IPS DF 4.7 (cell line): ENCODE measurements at regions not wholly inside any gene's neighbourhood (a gene's known extent, or its start where the extent isn't known, plus 50 kb on each side); places are given as distances from the start of the nearest gene placed in this dataset.
A peak's percentile ranks its signal among the peaks of the same experiment; 100 is the strongest.

Source experiments
- DNase-seq: peaks from one replicate; pipeline ENCODE4 v3.0.0-alpha.2; 2013; ENCODE audit warnings: low spot score; ENCODE audit errors: extremely low read depth

DNA sequence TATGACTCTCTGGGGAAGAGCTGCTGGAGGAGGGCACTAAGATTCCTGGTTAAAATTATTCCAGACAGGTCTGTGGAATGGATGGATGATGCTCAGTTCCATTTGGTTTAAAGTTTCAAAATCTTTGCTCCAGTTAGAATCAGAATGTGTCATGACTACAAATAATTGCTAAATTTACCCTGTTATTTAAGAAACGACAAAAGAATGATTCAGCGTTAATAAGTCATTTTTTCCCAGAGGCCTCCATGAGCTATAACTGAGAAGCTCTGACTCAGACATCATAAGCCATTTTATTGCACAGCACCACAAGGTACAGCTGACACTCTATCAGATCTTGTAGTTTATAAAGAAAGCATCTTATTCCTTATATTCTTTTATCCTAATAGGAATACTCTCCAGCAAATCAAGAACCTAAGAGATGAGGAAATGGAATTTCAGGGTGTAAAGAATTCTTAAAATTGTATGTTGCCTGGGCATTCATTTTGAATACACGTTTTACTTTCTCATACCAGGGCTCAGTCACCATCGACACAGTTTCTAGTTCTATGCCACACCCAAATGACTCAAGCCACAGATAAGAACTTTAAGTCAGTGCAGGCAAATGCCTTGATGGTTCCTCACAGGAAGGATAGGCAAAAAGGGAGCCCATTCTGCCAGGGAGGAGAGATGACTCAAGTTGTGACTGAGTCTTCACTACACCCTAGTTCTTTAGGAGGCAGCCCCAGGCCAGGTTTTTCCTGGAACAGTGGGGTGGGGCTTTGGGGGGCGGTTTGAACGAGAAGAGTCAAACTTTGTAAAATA, 636.0 kb downstream of the MMUT start:
- no peak for DNase-seq

DNA sequence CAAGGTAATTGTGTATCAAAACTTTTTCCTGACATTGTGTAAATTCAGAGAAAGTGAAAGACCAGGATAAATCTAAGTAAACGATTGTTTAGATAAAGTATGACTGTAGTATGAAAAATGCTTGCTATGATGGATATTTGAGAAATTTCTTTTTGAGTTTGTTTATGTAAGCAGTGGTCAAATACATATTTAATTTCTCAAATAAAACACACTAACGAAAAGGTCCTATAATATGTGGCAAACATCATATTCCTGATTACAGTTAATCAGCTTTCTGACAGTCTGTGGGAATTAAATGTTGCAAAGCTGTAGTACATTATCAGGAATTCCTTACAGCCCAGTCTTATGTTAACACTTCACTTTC, 636.9 kb downstream of the MMUT start:
- DNase-seq = no peak

DNA sequence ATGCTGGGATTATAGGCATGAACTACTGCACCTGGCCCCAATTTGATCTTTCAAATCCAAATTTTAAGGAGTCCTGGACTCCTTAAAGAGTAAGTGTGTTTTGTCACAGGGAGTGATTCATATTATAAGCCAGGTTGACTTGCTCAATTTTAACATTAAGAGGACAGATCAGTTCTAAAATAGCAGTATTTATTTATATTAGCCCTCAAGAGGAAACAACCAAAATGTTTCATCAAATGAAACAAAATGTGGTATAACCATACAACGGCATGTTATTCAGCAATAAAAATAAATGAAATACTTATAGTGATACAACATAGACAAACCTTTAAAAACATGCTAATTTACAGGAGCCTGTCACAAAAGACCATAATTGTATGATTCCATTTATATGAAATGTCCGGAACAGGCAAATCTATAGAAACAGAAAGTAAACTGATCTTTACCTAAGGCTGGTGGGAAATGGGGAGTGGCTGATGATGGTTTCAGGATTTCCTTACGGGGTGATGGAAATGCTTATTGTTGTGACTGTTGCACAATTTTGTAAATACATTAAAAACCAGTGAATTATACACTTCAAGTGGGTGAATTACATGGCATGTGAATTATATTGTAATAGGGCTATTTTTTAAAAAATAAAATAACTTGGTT, 637.4 kb downstream of the MMUT start:
- no peak for DNase-seq

DNA sequence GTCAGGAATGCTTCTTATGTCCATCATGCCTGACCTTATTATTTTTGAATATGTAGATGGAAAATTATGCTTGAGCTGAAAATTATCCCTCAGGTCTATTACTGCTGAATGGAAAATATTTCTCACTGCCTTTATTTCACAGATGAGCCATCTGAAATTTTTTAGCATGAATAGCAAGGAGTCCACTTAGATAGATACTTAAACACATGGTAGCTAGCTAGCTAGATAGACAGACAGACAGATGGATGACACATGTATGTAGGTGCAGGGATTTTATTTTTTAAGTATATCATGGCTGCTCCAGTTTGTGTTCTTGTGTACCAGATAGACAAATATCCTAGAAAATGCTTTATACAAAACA, 645.0 kb downstream of the MMUT start:
- no peak for DNase-seq

DNA sequence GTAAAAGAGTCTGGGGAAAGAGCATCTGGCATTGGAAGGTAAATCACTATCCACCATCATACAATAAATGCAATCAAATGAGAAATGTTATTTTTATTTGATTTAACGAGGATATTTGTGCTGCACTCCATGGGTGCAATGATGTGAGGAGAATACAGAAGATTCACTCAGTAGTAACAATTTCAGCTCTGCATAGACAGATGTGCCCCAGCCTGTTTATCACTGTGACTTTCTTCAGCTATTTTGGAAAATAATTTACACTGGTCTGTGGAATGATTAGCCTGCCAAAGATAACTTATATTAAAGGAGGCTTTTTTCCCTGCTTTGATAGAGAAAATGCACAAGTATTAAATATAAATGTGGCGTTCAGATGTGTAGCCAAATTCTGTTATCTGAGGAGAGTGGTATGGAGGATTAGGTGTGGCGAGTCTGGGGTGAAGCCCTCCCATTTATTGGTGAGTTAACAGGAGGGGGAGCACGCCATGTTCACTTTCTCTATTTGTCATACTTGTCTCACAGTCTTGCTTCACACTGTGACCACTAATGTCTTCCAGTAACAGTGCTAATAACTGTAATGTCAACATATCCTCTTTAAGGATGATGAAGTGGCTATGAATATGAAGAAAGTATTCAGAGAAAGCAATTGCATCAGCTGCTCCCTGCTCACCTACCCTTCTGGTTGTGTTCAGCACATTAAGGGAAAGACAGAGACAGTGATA, 645.6 kb downstream of the MMUT start:
- no peak for DNase-seq

DNA sequence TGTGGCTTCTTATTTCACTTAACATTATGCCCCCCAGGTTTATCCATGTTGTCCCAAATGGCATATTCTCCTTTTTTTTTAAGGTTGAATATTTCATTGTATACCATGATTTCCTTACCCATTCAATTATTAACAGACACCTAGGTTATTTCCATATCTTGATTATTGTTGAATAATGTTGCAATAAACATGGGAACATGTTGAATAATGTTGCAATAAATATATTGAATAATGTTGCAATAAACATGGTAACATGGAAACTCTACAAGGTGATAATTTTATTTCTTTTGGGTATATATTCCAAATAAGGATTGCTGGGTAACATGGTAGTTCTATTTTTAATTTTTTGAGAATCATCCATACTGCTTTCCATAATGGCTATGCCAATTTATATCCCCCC, 648.1 kb downstream of the MMUT start:
- DNase-seq = no peak

DNA sequence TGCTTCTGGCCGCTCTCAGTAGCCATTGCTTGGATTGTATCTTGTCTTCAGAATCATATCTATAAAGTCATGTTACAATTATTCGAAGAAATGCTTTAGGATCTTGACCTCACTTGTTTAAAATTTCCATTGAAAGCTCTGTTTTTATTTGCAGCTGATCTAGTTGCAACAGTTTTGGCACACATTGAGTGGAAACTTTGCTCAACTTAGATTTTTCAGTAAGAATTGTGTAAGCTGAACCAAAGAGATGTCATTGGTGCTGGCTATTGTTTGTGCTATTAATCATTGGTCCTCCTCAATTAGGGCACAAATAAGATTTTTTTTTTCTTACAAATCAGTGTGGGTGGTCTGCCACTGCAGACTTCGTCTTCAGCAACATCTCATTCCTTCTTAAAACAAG, 649.2 kb downstream of the MMUT start:
- DNase-seq = no peak

DNA sequence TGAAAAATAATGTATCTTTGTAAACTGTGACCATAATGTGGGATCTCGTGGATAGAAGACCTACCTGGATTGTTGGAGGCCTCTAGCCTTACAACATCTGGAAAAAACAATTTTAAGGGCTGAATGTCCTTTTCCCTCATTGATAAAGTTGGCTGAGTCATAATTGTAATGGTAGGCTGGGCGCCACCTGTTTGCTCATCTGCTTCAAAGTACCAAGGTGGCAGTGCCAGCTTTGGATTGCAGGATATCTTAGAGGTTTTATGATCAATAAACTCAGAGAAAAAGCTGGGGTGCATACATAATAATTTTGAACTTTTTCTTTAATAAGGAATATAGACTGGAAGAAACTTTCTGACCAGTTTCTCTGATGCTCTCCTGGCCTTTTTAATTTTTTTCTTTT, 653.4 kb downstream of the MMUT start:
- DNase-seq = no peak

DNA sequence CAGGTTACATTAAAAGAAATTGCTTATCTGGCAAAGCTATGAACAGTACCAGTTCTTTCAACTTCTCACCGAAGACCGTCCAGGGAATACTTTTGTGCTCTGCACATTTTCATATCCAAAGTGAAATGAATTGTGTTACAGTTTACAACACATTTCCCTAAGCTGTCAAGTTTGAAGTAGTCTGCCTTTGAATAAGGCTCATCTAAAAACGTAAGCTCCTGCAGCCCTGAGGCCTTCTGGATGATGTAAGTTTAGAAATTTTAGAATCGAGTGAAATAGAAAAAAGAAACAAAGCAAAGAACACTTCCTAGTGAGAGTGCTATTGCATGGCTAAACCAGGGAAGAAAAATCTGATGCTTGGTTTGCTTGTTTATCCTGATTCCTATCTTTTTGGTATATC, 653.8 kb downstream of the MMUT start:
- no peak for DNase-seq

DNA sequence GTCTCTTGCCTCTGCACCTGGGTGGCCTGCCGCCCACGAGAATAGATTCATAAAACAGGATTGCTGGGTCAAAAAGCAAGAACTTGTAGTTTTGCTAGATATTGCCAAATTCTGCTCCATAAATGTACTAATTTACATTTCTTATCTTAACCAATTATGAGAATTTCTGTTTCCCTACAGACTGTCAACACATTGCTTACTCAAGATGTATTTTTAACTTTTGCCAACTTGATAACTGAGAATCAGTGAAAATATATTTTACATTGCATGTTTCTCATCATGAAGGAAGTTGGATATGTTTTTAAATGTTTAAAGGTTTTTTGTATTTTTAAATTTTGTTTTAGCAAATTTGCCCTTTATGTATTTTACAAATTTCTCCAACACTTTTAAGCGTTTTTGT, 664.8 kb downstream of the MMUT start:
- DNase-seq = no peak

DNA sequence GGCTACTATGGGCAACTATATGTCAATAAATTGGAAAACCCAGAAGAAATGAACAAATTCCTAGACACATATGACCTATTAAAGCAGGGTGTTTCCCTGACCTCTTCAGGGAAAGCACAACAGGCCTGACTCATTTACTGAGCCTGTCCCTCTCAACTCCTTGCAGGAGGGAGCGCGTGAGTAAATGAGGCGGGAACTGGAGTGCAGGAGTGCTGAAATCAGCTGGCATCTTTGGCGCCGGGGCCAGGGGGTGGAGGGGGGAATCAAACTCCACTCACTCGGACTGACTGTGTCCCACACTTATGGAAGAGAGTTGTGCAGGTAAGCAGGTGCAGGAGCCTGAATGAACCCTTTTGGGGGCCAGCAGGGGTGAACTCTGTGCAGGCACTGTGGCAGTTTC, 671.2 kb upstream of the PTCHD4 start:
- no peak for DNase-seq

DNA sequence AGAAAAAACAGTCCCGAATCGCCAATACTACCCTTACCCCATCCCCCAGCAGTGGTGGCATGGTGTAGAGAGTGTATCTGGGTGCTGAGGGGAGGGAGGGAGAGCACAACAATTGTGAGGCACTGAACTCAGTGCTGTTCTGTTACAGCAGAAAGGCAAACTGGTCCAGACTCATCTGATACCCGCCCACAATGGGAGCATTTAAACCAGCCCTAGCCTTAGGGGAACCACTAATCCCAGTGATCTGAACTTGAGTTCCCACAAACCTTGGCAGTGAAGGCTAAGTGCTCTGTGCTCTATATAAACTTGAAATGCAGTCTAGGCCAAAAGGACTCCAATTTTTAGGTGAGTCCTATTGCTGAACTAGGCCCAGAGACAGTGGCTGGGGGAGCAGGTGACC, 666.4 kb upstream of the PTCHD4 start:
- no peak for DNase-seq

DNA sequence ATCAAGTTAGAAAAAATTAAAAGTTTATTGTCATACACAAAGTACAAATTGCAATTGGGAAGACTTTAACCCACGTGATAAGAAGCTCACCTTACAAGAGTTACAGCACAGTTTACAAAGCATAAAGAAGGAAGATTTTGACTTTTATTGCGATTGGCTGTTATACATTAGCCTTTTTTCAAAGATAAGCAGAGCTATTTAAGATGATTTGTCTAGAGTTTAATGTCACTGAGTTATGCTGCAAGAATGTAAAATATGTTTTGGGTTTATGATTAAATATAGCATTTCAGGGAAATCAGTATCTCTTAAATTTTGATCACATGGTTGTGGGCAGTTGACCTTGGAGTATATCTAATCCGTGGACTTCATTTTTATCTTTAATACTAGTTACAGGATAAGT, 664.2 kb upstream of the PTCHD4 start:
- DNase-seq = no peak

DNA sequence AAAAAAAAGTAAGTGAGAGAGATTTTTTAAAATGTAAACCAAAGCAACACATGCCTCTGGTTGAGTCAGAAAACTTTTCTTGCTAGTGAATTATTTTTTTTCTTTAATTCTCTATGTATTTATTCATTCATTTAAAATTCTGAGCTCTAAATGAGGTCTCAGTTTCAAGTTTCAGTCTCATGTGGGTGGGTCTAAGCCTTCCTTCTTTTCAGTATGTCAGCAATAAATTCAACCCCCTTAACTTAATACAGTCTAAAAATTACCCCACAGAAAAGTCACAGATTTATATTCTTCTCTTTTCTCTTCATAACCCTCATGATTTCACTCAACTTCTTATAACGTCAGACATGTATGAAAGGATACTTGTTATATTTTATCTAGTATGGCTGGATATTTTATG, 663.3 kb upstream of the PTCHD4 start:
- DNase-seq = no peak

DNA sequence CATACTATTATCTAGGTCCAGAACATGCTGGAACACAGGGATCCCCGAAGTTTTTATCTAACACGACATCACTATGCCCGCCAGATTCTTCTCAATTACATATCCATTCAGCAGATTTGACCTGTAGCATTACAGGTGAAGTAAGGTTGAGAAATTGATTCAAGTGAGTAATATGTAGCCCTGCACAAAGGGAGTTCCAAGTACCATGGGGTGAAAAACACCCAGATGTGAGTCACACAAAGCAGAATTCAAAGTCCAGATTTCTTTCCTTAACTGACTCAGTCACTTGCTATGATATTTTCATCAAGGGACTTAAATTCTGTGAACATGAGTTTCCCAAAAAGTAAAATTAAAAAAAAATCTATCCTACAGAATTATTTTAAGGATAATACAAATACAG, 655.4 kb upstream of the PTCHD4 start:
- no peak for DNase-seq

DNA sequence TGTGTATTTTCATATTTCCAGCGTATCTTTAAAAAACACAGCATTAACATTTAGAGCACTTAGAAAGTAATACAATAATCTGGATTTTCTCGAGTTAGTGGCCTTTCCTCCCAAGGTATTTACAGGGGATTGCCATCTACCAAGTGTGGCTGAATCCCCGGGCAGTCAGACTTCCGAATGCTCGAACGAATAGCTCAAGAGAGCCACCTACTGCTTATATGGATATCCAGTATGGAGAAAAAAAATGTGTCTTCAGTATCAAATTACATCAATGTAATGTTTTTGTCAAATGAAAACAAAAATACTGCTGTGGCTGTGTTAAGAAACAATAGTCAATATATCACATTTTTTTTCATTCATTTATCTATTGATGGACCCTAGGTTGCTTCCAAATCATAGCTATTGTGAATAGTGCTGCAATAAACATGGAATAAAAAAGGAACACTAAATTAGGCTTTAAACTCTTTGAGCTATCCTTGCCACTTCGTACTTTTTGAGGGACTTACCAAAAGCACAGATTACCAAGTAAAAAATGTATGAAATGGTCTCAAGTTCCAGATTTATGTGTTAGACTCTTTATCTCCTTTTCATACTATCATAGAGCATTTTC, 654.5 kb upstream of the PTCHD4 start:
- DNase-seq = peak; percentile 11

DNA sequence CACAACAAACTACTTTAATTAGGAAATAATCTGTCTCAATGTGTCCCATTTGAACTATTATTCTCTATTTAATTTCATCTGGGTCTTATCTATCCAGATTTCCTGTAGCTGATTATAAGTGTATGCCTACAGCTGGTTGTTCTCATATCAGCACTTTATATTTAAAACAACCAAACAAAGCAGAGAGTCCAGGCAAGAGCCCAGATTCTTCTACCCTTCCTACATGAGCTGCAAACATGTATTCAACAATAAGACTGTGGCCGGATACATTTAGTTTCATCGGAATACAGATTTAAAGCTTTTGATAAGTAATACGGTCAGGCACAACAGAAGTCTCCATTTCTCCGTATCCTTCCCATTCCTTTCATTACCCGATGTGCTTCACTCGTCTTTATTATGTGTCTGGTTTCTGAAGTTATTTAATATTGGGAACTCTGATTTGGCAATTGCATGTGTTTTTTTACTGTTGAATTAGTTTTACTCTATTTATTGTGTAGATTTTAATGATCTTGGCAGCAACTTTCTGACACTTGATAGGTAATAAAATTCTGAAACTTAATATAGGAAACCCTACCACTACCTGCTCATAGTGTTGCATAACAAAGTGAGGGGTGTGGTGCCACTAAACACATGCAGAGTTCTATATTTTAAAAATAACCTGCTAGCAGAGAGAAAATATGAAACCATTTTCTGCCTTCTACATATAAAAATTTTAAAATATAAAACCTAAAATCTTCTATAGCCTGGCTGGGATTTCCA, 653.5 kb upstream of the PTCHD4 start:
- no peak for DNase-seq

DNA sequence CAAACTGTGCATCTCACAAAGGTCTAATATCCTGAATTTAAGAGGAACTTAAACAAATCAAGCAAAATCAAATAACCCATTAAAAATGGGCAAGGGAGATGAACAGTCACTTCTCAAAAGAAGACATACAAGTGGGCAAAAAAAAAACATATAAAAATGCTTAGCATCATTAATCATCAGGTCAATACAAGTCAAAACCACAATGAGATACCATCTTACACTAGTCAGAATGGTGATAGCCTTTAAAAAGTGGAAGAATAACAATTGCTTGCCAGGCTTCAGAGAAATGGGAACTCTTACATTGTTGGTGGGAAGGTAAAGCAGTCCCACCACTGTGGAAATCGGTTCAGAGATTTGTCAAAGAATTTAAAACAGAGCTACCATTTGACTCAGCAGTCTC, 646.7 kb upstream of the PTCHD4 start:
- no peak for DNase-seq

DNA sequence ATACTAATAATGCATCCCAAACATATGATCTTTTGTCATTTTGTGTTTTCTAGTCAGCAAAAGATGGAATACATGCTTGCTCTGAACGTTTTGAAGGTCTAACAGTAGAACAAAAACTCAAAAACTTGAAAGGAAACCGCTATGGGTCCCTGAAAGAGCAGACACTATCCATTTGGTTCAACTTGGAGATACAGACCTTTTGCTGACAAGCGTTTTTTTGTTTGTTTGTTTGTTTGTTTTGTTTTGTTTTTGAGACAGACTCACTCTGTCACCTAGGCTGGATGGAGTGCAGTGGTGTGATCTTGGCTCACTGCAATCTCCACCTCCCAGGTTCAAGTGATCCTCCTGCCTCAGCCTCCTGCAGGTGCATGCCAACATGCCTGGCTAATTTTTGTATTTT, 644.3 kb upstream of the PTCHD4 start:
- no peak for DNase-seq

DNA sequence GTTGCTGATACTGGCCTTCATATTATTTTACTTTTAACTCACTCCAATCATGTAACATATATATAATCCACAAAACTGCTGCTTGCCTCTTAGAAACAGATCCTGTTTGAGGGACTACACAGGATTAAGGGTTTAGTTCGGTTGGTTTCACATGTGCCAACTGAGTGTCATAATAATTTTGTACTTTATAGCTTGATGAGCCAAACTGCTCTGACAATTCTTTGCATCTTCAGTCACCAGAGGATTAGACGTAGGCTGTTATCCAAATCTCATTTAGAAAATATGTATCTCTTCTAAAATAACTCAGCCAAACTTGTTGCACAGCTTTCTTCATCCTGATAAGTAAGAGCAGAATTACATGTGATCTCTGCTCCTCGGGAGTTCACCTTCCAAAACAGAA, 643.6 kb upstream of the PTCHD4 start:
- DNase-seq = no peak

DNA sequence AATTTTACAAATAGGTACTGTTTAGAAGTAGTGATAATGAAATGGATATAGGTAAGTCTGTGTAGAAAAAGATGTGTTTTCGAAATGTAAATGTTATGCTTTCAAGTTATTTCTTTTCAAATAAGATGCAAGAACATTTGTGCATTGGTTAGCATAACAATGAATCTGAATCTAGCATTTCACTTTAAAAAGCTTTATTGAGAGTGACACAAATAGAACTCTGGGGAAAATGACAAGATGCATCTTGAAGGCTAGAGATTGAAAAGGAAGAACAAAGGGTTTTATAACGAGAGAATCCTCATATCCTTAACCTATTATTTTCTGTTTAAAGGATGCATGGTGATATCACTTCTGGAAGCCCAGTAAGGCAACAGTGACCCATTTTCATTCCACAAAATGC, 639.9 kb upstream of the PTCHD4 start:
- DNase-seq = no peak

DNA sequence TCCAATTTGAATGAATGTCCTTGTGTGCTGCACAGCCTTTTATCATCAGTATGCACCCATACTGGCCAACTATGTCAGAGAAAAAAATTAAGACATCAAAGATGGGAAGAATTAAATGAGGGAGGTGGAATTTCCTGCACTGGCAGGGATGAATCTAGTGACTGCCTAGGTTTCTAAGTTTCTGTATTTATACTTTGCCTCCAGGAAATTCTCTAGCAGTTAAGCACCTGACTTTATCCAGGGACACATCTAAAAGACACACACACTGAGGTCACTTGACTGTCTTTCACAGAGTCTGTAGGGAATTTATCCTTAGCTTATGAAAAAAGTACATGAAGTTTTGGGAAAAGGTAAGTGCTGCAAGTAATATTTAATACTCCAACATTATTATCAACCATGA, 636.5 kb upstream of the PTCHD4 start:
- DNase-seq = no peak
